NCI-H526 (cell line): ENCODE measurements at regions not wholly inside any gene's neighbourhood (a gene's known extent, or its start where the extent isn't known, plus 50 kb on each side); places are given as distances from the start of the nearest gene placed in this dataset.

ENCODE experiments used
- DNase-seq, 2 experiments: peaks; one replicate each; lab custom pipeline; 2025; lab: John Stamatoyannopoulos, UW

- no peak for DNase-seq
These were observed 701.4 kb upstream of the NRSN1 start for GRCh38 chr6:23424584-23424983.

GRCh38 chr6:23435126-23435525, 690.9 kb upstream of the NRSN1 start:
- no peak for DNase-seq

- no peak for DNase-seq
These were observed 690.2 kb upstream of the NRSN1 start for GRCh38 chr6:23435798-23436197.

- DNase-seq, result no peak
These were observed 684.1 kb upstream of the NRSN1 start for GRCh38 chr6:23441808-23442461.

GRCh38 chr6:23445157-23445710, 680.8 kb upstream of the NRSN1 start:
- DNase-seq, result no peak

GRCh38 chr6:23446469-23446967, 679.5 kb upstream of the NRSN1 start:
- DNase-seq, result peak; percentile 59 to 84

- DNase-seq, result no peak
These were observed 678.3 kb upstream of the NRSN1 start for GRCh38 chr6:23447731-23448130.

- no peak for DNase-seq
These were observed 677.7 kb upstream of the NRSN1 start for GRCh38 chr6:23448281-23448680.

- DNase-seq, result no peak
These were observed 671.7 kb upstream of the NRSN1 start for GRCh38 chr6:23454080-23454976.

- DNase-seq, result no peak
These were observed 670.3 kb upstream of the NRSN1 start for GRCh38 chr6:23455754-23456153.

GRCh38 chr6:23456396-23456795, 669.6 kb upstream of the NRSN1 start:
- DNase-seq, result no peak

GRCh38 chr6:23457321-23457720, 668.7 kb upstream of the NRSN1 start:
- DNase-seq, result no peak

GRCh38 chr6:23465912-23466311, 660.1 kb upstream of the NRSN1 start:
- DNase-seq, result no peak

- no peak for DNase-seq
These were observed 648.4 kb upstream of the NRSN1 start for GRCh38 chr6:23477586-23477985.

GRCh38 chr6:23478312-23478711, 647.7 kb upstream of the NRSN1 start:
- DNase-seq, result peak in 1 of 2 experiments; percentile 14

GRCh38 chr6:23483896-23484295, 642.1 kb upstream of the NRSN1 start:
- DNase-seq, result no peak

- DNase-seq, result no peak
These were observed 631.6 kb upstream of the NRSN1 start for GRCh38 chr6:23494367-23494766.

GRCh38 chr6:23498013-23498412, 628.0 kb upstream of the NRSN1 start:
- DNase-seq, result no peak

- DNase-seq, result no peak
These were observed 626.5 kb upstream of the NRSN1 start for GRCh38 chr6:23499549-23499948.

GRCh38 chr6:23503173-23503572, 622.8 kb upstream of the NRSN1 start:
- no peak for DNase-seq

- no peak for DNase-seq
These were observed 621.0 kb upstream of the NRSN1 start for GRCh38 chr6:23505026-23505425.

GRCh38 chr6:23510778-23511510, 615.1 kb upstream of the NRSN1 start:
- peak in 1 of 2 experiments; percentile 7 for DNase-seq
